A673 (cell line): ENCODE measurements at regions not wholly inside any gene's neighbourhood (a gene's known extent, or its start where the extent isn't known, plus 50 kb on each side); places are given as distances from the start of the nearest gene placed in this dataset.

Source experiments
- BruUV-seq: library from RNA; stranded (reverse); fragments of 400-500 nt; replicated peaks from 2 replicates; lab custom pipeline; 2021; lab: Mats Ljungman, UMichigan
- CTCF ChIA-PET: fragments of 300-600 bp; sonication (Branson Sonifier 250); formaldehyde crosslinking; loops from one replicate; lab custom pipeline; 2022; ENCODE audit warnings: antibody characterized with exemption; lab: Charles Lee
- POLR2A ChIA-PET: fragments of 300-600 bp; sonication (Branson Sonifier 250); formaldehyde crosslinking; loops from one replicate; lab custom pipeline; 2022; ENCODE audit warnings: antibody characterized with exemption; ENCODE audit not compliant: low non-redundant PET; lab: Charles Lee
- DNase-seq: peaks from one replicate; pipeline ENCODE4 v3.0.0-alpha.2; 2015; ENCODE audit warnings: low spot score
- H3K27ac ChIP-seq: fragments of 200-600 bp; sonication (generic); 2 replicates; pipeline ENCODE4 v1.5.1; 2016; ENCODE audit warnings: mixed run types, low read depth, mild to moderate bottlenecking, mixed read lengths, antibody characterized with exemption, low read length; ENCODE audit not compliant: poor library complexity, severe bottlenecking
- H3K27me3 ChIP-seq: fragments of 200-600 bp; sonication (generic); replicated peaks from 2 replicates; pipeline ENCODE4 v1.6.1; 2017; ENCODE audit warnings: mixed run types, low read depth, mild to moderate bottlenecking, mixed read lengths, antibody characterized with exemption, low read length; ENCODE audit not compliant: insufficient read depth, poor library complexity
- H3K36me3 ChIP-seq: fragments of 200-600 bp; sonication (generic); 2 replicates; pipeline ENCODE4 v1.6.1; 2016; ENCODE audit warnings: mixed run types, mild to moderate bottlenecking, mixed read lengths, antibody characterized with exemption, low read length; ENCODE audit not compliant: insufficient read depth, poor library complexity, severe bottlenecking
- H3K4me1 ChIP-seq: fragments of 200-600 bp; sonication (generic); 2 replicates; pipeline ENCODE4 v1.6.1; 2017; ENCODE audit warnings: mixed run types, mild to moderate bottlenecking, mixed read lengths, antibody characterized with exemption, low read length; ENCODE audit not compliant: insufficient read depth, poor library complexity, severe bottlenecking
- H3K4me3 ChIP-seq: fragments of 200-600 bp; sonication (generic); 2 replicates; pipeline ENCODE4 v1.5.1; 2016; ENCODE audit warnings: low read depth, mixed run types, mild to moderate bottlenecking, mixed read lengths, low read length; ENCODE audit not compliant: poor library complexity, severe bottlenecking
- H3K9me3 ChIP-seq: fragments of 200-600 bp; sonication (generic); 2 replicates; pipeline ENCODE4 v1.6.1; 2016; ENCODE audit warnings: mixed run types, low read depth, mild to moderate bottlenecking, mixed read lengths, antibody characterized with exemption, low read length; ENCODE audit not compliant: poor library complexity, severe bottlenecking
- EZH2 ChIP-seq: fragments of 200-600 bp; sonication (generic); IDR thresholded peaks from 2 replicates; pipeline ENCODE4 v1.6.1; 2017; ENCODE audit warnings: borderline replicate concordance, low read depth, mild to moderate bottlenecking, mixed read lengths, antibody characterized with exemption, low read length; ENCODE audit not compliant: poor library complexity, severe bottlenecking
- intact Hi-C: fragments of 100-400 bp; cut with micrococcal nuclease; formaldehyde crosslinking; loops from one replicate; pipeline ENCODE4 v1.10.0; 2022; ENCODE audit not compliant: unreplicated experiment
- TF ChIP-seq, protein P1 (sequence below): fragments of 300-800, 200-600 bp; sonication (generic); conservative IDR thresholded peaks from 2 replicates; pipeline ENCODE4 v1.5.1; 2017; ENCODE audit warnings: low read depth, mild to moderate bottlenecking, antibody characterized with exemption, low read length, moderate library complexity, mixed read lengths

GRCh38 chr6:148250975-148251685 lies 91.5 kb upstream of the SASH1 start:
- ChIA-PET POLR2A (no interaction called here), CTCF (no interaction called here)
- BruUV-seq: no TSS peak
- intact Hi-C loops: loop anchor here (5.0 kb wide), 1 partner anchor 69 kb away; no protein-coding TSS in a partner anchor
- Histone ChIP-seq H3K4me3 (no peak overlapping the region), H3K36me3 (no peaks in the 10 kb centered on the region), H3K27ac (no peak overlapping the region), H3K4me1 (peaks cover 11% of the 10 kb centered on the region), H3K27me3 (no peaks in the 10 kb centered on the region), H3K9me3 (no peaks in the 10 kb centered on the region)
- TF ChIP-seq, protein P1, sequence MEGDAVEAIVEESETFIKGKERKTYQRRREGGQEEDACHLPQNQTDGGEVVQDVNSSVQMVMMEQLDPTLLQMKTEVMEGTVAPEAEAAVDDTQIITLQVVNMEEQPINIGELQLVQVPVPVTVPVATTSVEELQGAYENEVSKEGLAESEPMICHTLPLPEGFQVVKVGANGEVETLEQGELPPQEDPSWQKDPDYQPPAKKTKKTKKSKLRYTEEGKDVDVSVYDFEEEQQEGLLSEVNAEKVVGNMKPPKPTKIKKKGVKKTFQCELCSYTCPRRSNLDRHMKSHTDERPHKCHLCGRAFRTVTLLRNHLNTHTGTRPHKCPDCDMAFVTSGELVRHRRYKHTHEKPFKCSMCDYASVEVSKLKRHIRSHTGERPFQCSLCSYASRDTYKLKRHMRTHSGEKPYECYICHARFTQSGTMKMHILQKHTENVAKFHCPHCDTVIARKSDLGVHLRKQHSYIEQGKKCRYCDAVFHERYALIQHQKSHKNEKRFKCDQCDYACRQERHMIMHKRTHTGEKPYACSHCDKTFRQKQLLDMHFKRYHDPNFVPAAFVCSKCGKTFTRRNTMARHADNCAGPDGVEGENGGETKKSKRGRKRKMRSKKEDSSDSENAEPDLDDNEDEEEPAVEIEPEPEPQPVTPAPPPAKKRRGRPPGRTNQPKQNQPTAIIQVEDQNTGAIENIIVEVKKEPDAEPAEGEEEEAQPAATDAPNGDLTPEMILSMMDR: peak; percentile 44
- TF ChIP-seq EZH2: no peak
- DNase-seq: peak; percentile 37

- no TSS peak for BruUV-seq
- POLR2A ChIA-PET: no interaction called here
- no peak for DNase-seq
- CTCF ChIA-PET: no interaction called here
- H3K4me1 ChIP-seq: peaks cover 11% of the 10 kb centered on the region
- H3K4me3 ChIP-seq: no peak overlapping the region
- no peak overlapping the region for H3K27ac ChIP-seq
- H3K36me3 ChIP-seq: no peaks in the 10 kb centered on the region
- no peaks in the 10 kb centered on the region for H3K9me3 ChIP-seq
- TF ChIP-seq, protein P1: no peak
- TF ChIP-seq EZH2: no peak
- H3K27me3 ChIP-seq: no peaks in the 10 kb centered on the region
- intact Hi-C loops: loop anchor here (5.0 kb wide), 1 partner anchor 70 kb away; no protein-coding TSS in a partner anchor
These were observed 90.7 kb upstream of the SASH1 start for GRCh38 chr6:148251891-148252290.

DNA sequence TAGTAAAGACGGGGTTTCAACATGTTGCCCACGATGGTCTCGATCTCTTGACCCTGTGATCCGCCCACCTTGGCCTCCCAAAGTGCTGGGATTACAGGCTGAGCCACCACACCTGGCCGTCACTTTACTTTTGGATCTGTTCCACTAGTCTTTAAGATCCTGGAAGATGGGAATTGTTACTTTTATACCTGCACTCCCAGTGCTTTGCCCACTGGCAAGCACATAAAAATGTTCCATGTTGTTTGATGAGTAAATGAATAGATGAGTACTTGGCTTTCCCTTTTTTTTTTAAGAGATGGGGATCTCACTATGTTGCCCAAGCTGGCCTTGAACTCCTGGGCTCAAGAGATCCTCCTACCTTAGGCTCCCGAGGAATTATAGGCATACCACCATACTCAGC lies 84.8 kb upstream of the SASH1 start:
- DNase-seq: no peak
- TF ChIP-seq EZH2: no peak
- TF ChIP-seq, protein P1: no peak
- no peaks in the 10 kb centered on the region for H3K36me3 ChIP-seq
- ChIA-PET POLR2A (no interaction called here), CTCF (no interaction called here)
- BruUV-seq: no TSS peak
- no peak overlapping the region for H3K27ac ChIP-seq
- no peaks in the 10 kb centered on the region for H3K4me1 ChIP-seq
- intact Hi-C loops: no loop called here
- H3K4me3 ChIP-seq: no peak overlapping the region
- H3K9me3 ChIP-seq: no peaks in the 10 kb centered on the region
- H3K27me3 ChIP-seq: no peaks in the 10 kb centered on the region
